GM20000 (cell line): ENCODE measurements at regions not wholly inside any gene's neighbourhood (a gene's known extent, or its start where the extent isn't known, plus 50 kb on each side); places are given as distances from the start of the nearest gene placed in this dataset.

Experiments used
- DNase-seq: peaks from one replicate; pipeline ENCODE4 v3.0.0; 2012; ENCODE audit warnings: low spot score
- CTCF ChIP-seq: IDR thresholded peaks from 2 replicates; pipeline ENCODE4 v1.5.1; 2012; ENCODE audit warnings: mild to moderate bottlenecking, control low read depth; ENCODE audit errors: extremely low read depth, missing control alignments

GRCh38 chr18:78364388-78364960 is 615.1 kb upstream of the SALL3 start:
- no peak for TF ChIP-seq CTCF
- no peak for DNase-seq

- no peak for DNase-seq
- TF ChIP-seq CTCF: no peak
These were observed 611.6 kb upstream of the SALL3 start for GRCh38 chr18:78367996-78368395.

- TF ChIP-seq CTCF: no peak
These were observed 610.9 kb upstream of the SALL3 start for GRCh38 chr18:78368726-78369125.

GRCh38 chr18:78376046-78376445 is 603.6 kb upstream of the SALL3 start:
- TF ChIP-seq CTCF: no peak

More at GRCh38 chr18:78368726-78369125, 610.9 kb upstream of the SALL3 start:
- DNase-seq: no peak

GRCh38 chr18:78378403-78378802 is 601.2 kb upstream of the SALL3 start:
- no peak for TF ChIP-seq CTCF
- DNase-seq: no peak

More at GRCh38 chr18:78376046-78376445, 603.6 kb upstream of the SALL3 start:
- no peak for DNase-seq

- TF ChIP-seq CTCF: no peak
- no peak for DNase-seq
These were observed 600.6 kb upstream of the SALL3 start for GRCh38 chr18:78378983-78379382.

GRCh38 chr18:78390348-78390951 is 589.2 kb upstream of the SALL3 start:
- TF ChIP-seq CTCF: no peak
- no peak for DNase-seq
